ENCODE measurements at regions not wholly inside any gene's neighbourhood (a gene's known extent, or its start where the extent isn't known, plus 50 kb on each side); places are given as distances from the start of the nearest gene placed in this dataset.

DNA sequence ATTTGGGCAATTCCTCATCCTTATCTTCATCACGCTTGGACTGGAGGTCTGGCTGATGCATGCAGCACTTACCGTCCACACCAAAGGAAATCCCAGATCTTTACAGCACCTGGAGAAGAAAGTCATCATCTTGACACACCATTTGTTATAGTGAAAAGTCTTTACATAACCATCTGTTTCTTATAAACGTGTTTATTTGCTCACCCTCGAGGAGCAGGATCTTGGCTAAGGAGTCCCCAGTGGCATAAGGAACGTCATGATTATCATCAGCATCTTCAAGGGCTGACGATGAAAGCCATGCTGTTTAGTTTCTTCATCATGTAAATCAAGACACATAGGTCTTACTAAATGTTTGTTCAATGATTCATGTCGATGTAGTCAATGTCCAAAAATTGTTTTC, 248.8 kb upstream of the ELAC2 start:
- Mint-ChIP-seq H3K4me3 (no peak overlapping the region), H3K27ac (ENCODE audit: unreplicated experiment) (no peak overlapping the region), H3K27me3 (ENCODE audit: low read depth) (no peaks in the 10 kb centered on the region), H3K4me1 (peaks cover 15% of the 10 kb centered on the region), H3K36me3 (ENCODE audit: low read depth) (no peaks in the 10 kb centered on the region), H3K9me3 (no peaks in the 10 kb centered on the region)
- TF ChIP-seq, protein P1, sequence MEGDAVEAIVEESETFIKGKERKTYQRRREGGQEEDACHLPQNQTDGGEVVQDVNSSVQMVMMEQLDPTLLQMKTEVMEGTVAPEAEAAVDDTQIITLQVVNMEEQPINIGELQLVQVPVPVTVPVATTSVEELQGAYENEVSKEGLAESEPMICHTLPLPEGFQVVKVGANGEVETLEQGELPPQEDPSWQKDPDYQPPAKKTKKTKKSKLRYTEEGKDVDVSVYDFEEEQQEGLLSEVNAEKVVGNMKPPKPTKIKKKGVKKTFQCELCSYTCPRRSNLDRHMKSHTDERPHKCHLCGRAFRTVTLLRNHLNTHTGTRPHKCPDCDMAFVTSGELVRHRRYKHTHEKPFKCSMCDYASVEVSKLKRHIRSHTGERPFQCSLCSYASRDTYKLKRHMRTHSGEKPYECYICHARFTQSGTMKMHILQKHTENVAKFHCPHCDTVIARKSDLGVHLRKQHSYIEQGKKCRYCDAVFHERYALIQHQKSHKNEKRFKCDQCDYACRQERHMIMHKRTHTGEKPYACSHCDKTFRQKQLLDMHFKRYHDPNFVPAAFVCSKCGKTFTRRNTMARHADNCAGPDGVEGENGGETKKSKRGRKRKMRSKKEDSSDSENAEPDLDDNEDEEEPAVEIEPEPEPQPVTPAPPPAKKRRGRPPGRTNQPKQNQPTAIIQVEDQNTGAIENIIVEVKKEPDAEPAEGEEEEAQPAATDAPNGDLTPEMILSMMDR (conservative IDR thresholded peaks at IDR 0.05), result no peak
- no peak for DNase-seq (ENCODE audit: low read depth, low spot score)

DNA sequence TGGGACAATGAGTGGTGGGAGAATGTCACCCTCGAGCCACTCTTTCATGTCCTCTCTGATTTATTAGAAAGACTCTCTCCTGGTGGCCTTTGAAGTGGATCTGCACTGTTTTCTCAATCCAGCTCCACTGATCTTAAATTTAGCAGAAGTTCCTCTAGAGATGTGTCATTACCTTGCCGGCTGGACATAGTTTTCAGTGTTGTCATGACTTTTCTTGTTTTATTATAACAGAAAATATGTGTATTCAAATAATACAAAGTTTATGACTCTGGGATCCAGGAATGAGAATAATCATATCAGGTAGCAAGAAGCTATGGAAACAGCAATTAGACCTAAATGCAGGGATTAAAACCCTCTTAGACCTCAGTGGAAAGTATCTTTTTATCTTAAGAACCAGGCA, 247.5 kb upstream of the ELAC2 start:
- no peak for DNase-seq (ENCODE audit: low read depth, low spot score)
- Mint-ChIP-seq H3K27ac (ENCODE audit: unreplicated experiment) (no peak overlapping the region), H3K9me3 (no peaks in the 10 kb centered on the region), H3K27me3 (ENCODE audit: low read depth) (no peaks in the 10 kb centered on the region), H3K36me3 (ENCODE audit: low read depth) (no peaks in the 10 kb centered on the region), H3K4me1 (peaks cover 15% of the 10 kb centered on the region), H3K4me3 (no peak overlapping the region)
- TF ChIP-seq, protein P1 (conservative IDR thresholded peaks at IDR 0.05), result no peak

DNA sequence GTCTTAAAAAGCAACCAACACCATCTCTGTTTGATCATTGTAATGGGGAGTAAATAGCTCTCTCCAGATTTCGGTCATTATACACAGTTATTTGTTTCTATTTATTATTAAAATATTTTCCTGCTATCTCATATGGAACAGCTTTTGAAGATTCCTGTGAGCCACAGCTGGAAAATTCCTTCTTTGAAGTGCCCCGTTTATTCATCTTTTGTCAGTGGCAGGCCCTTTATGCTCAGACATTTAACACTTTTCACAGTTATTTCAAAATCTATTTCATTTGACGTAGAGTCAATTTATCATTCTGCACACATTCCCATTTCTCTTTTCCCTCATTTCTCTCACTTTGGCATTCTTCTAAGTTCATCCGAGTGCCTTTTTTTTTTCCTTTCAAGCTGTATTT, 245.9 kb upstream of the ELAC2 start:
- no peak for DNase-seq (ENCODE audit: low read depth, low spot score)
- no peaks in the 10 kb centered on the region for H3K27me3 Mint-ChIP-seq (ENCODE audit: low read depth)
- no peaks in the 10 kb centered on the region for H3K9me3 Mint-ChIP-seq
- TF ChIP-seq, protein P1 (conservative IDR thresholded peaks at IDR 0.05), result no peak
- H3K4me1 Mint-ChIP-seq, result peaks cover 7% of the 10 kb centered on the region
- H3K4me3 Mint-ChIP-seq, result no peak overlapping the region
- no peaks in the 10 kb centered on the region for H3K36me3 Mint-ChIP-seq (ENCODE audit: low read depth)
- no peak overlapping the region for H3K27ac Mint-ChIP-seq (ENCODE audit: unreplicated experiment)

DNA sequence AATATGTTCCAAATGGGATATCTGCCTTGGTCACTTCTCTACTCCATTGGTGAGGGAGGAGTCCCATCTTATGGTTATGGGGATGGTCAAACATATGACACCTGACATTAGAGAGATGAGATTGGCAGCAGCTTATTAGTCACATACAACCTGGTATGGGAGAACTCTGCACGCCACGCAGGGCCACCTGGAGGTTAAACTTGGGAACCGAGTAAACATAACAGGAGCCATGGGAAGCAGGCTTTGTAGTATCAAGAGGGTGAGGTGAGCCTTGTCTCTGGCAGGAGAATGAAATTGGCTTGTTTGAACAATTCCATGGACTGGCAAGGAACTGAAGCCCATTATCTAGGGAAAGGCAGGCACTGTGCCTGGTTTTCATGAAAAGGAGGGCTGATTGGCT, 238.7 kb upstream of the ELAC2 start:
- TF ChIP-seq, protein P1 (conservative IDR thresholded peaks at IDR 0.05), result no peak
- no peak for DNase-seq (ENCODE audit: low read depth, low spot score)
- Mint-ChIP-seq H3K9me3 (no peaks in the 10 kb centered on the region), H3K36me3 (ENCODE audit: low read depth) (no peaks in the 10 kb centered on the region), H3K27me3 (ENCODE audit: low read depth) (peaks cover 8% of the 10 kb centered on the region), H3K4me1 (peaks cover 8% of the 10 kb centered on the region), H3K27ac (ENCODE audit: unreplicated experiment) (no peak overlapping the region), H3K4me3 (no peak overlapping the region)

DNA sequence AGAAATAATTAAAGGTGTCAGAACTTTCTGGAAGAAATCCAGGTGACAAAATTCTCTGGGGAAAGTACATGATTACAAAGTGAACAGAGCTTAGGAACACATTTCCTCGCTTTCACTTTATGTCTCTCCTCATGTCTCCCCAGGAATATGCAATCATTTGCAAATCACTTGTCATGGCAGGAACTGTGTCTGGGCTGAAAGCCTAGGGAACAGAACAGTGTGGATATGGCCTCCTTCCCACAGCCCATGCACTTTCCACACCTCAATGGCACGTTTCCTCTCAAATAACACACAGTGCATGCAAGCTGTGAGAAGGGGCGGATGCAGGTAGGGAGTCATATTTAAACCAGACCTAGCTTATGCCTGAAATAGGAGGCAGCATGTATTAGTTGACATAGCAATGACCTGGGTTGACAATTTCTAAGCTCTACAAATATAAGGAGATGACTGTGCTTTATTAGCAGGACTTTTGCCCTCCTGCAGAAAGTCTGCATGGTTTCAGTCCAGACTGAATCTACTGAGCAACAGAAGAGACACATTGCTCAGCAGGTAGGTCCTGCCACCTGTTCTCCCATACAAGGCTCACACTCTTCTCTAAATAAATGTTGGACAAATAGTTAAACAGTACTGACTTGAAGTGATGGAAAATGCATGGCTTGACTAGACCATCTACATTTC, 236.0 kb upstream of the ELAC2 start:
- Mint-ChIP-seq H3K9me3 (peaks cover 5% of the 10 kb centered on the region), H3K27ac (ENCODE audit: unreplicated experiment) (no peak overlapping the region), H3K27me3 (ENCODE audit: low read depth) (peaks cover 8% of the 10 kb centered on the region), H3K4me1 (peaks cover 8% of the 10 kb centered on the region), H3K36me3 (ENCODE audit: low read depth) (no peaks in the 10 kb centered on the region), H3K4me3 (no peak overlapping the region)
- TF ChIP-seq, protein P1 (conservative IDR thresholded peaks at IDR 0.05), result no peak
- no peak for DNase-seq (ENCODE audit: low read depth, low spot score)
